Right ventricle myocardium inferior (tissue), 1 donor: ENCODE measurements at regions not wholly inside any gene's neighbourhood (a gene's known extent, or its start where the extent isn't known, plus 50 kb on each side); places are given as distances from the start of the nearest gene placed in this dataset.

Experiments used
- ATAC-seq: fragments of 200-7000 bp; cut with Tn5 transposase; one replicate; pipeline ENCODE4 v1.9.1; 2020; ENCODE audit warnings: mild to moderate bottlenecking, moderate library complexity
- DNase-seq: peaks from one replicate; pipeline ENCODE4 v3.0.0; 2021; ENCODE audit errors: missing footprints
- intact Hi-C: fragments of 100-400 bp; cut with DNase I; formaldehyde crosslinking; loops from one replicate; pipeline ENCODE4 v1.11.0; 2022
- donor health status: DM: no; HTN: yes; CAD: no; lungs with severe emphysema.

GRCh38 chr3:194852345-194852744 lies 166.7 kb downstream of the FAM43A start:
- ATAC-seq: no peak
- intact Hi-C loops: no loop called here

GRCh38 chr3:194852831-194853508 lies 167.3 kb downstream of the FAM43A start:
- intact Hi-C loops: no loop called here
- ATAC-seq: no peak
- no peak for DNase-seq

More at GRCh38 chr3:194852345-194852744, 166.7 kb downstream of the FAM43A start:
- DNase-seq: no peak

DNA sequence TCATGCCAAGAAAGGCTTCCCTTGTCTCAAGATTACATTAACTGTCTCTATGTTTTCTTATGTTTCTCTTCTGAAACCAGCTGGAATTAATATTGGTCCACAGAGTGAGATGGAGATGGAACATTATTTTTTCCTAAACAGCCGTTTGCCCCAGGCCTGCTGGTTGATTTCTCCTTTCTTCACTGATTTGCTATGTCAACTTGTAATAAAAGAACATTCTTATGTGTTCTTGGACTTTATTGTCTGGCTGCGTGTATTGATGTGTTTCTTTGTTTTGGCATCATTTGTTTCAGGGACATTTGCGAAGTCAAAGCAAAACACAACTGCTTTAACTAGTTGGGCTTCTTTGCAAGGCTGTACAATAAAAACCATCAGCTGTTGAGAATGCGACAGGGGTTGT lies 168.5 kb downstream of the FAM43A start:
- ATAC-seq (no peak), DNase-seq (no peak)
- intact Hi-C loops: no loop called here

- DNase-seq (no peak), ATAC-seq (no peak)
- intact Hi-C loops: no loop called here
These were observed 169.1 kb downstream of the FAM43A start for GRCh38 chr3:194854659-194855390.

- ATAC-seq (peak; percentile 96), DNase-seq (peak; percentile 71)
- intact Hi-C loops: no loop called here
These were observed 170.6 kb downstream of the FAM43A start for GRCh38 chr3:194856296-194856695.

GRCh38 chr3:194857469-194858113 lies 171.9 kb downstream of the FAM43A start:
- no peak for DNase-seq
- ATAC-seq: no peak
- intact Hi-C loops: no loop called here

DNA sequence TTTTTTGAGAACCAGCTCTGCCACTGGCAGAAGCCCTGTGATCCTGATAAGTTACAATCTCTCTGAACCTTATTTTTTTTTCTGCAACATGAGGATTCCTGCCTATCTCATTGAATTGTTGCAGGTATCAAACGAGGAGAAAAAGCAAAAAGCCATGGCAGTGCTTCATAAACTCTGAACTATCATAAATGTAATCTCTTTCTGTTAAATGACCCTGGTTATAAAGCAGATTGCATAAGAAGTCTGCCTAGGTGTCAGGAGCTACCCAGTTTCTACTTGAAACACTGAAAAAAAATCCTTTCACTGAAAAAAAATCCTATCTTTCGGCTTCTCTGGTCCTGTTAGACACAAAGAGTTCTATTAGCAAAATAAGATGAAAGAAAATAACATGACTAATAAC lies 172.7 kb downstream of the FAM43A start:
- ATAC-seq (no peak), DNase-seq (no peak)
- intact Hi-C loops: no loop called here

DNA sequence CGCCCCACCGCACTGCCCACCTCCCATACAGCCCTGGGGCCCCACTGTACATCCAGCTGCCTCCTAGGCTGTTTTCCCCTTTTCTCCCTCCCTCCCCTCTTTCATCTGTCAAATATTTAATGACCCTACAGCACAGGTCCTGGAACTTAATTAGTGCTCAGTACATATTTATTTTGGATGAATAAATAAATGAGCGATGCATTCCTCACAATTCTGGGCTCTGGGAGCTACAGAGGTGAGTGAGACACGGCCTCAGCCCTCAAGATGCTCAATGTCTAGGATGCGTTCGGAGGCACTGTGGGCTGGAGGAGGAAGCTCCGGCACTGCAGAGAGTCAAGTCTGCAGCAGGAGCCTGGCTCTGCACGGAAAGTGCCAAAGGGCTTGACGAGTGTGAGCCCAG lies 175.0 kb downstream of the FAM43A start:
- ATAC-seq (no peak), DNase-seq (no peak)
- intact Hi-C loops: no loop called here

DNA sequence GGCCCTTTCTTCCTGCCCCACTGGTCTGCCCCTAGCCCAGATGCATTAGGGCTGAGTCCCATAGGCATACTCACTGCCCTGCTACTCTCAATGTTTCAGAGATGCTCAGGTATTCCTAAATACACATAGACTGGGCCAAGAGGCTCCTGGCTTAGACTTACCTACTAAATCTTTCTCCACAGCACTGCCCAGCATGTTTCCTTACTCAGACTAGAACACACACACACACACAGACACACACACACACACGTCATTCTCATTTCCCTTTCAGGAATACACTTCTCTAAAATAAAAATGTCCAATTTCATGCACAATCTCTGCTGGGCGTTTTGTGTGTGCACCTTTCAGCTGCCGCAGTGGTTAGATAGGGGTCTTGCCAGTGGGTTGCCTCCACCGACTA lies 175.7 kb downstream of the FAM43A start:
- ATAC-seq: no peak
- intact Hi-C loops: no loop called here
- DNase-seq: no peak

GRCh38 chr3:194865061-194865460 lies 179.4 kb downstream of the FAM43A start:
- DNase-seq: no peak
- ATAC-seq: no peak
- intact Hi-C loops: loop anchor here (5.0 kb wide), 2 partner anchors 38 to 67 kb away; no protein-coding TSS in a partner anchor

DNA sequence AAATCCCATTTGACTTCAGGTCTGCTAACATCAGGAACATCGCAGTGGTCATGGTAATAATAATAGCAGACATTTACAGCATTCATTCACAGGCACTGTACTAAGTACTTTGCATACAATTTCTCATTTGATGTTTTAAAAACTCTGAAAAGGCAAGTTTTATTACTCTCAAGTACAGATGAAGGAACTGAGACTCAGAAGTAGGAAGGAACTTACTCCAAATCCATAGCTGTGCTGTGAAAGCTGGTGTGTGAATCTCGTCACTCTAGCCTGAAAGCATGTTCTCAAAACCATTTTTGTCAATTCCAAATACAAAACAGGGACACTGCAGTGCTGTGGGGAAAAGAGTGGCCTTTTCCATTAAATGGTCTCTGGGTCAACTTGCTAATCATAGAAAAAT lies 179.9 kb downstream of the FAM43A start:
- no peak for DNase-seq
- ATAC-seq: no peak
- intact Hi-C loops: loop anchor here (2.0 to 5.0 kb wide), 3 partner anchors 38 to 177 kb away; no protein-coding TSS in a partner anchor

- no peak for DNase-seq
- no peak for ATAC-seq
- intact Hi-C loops: loop anchor here (2.0 to 5.0 kb wide), 3 partner anchors 39 to 177 kb away; no protein-coding TSS in a partner anchor
These were observed 180.6 kb downstream of the FAM43A start for GRCh38 chr3:194866236-194866635.

DNA sequence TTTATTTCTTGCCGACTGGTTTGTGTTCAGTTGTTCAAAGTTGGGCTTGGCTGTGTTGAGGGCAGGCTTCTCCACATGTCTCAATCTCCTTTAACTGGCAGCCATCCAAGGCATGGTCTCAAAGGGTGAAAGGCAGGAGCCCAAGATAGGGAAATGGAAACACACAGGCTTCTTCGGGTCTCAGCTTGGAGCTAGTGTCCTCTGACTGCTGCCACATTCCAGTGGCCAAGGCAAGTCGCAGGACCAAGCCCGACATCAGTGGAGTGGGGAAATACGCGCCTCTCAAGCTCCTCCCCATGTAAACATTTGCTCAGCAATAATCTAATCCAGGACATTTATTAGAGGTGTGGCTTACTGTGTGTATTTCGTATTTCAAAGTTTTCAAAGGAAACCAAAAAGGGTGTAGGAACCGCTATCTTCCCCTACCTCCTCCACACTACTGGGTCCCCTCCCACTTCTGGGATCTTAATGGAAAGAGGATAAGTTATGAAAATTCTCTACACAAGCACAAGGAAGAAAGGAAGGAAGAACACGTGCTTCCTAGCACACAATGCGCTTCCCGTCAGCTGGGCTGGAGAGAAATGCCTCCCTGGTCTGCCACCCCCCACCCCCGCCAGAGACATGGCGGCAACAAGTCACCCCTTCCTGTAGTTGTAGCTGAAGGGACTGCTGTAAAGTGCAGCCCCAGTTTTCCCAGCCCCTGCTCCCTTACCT lies 181.7 kb downstream of the FAM43A start:
- DNase-seq: no peak
- intact Hi-C loops: loop anchor here (2.0 to 5.0 kb wide), 3 partner anchors 40 to 179 kb away; no protein-coding TSS in a partner anchor
- ATAC-seq: no peak

GRCh38 chr3:194868831-194869230 lies 183.1 kb downstream of the FAM43A start:
- DNase-seq (no peak), ATAC-seq (no peak)
- intact Hi-C loops: loop anchor here (5.0 kb wide), 2 partner anchors 42 to 63 kb away; no protein-coding TSS in a partner anchor

GRCh38 chr3:194869482-194870169 lies 183.9 kb downstream of the FAM43A start:
- intact Hi-C loops: loop anchor here (5.0 kb wide), 3 partner anchors 42 to 87 kb away; no protein-coding TSS in a partner anchor
- DNase-seq (no peak), ATAC-seq (no peak)

DNA sequence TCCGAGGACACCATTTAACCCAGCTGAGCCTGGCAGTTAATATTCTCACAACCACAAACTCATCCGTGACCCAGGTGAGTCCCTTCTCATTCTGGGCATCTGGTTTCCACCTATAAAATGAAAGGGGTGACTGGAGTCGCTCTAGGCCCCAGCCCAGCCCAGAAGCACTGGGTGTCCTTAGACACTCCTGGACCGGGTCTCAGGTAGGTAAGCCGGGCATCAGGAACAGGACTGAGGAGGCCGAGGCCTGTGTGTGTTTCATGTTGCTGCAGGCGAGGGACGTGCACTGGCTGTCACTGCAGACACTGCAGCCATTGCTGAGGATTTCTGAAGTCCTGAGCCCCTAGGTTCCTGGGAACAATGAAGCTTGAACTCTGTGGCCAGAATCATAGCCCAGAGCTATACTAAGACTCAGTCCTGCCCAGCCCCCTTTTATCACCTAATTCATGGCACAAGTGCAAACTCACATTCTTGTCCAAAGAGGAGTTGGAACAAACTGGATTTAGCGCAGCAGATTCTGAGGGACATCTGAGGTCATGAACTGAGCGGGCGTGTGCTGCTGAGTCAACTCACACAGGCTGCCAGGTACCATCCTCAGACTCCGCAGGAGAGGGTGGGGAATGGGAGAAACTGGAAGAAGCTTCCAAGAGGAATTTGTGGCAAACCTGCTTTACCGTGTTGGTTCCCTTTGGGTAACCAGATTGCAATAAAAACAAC lies 184.9 kb downstream of the FAM43A start:
- intact Hi-C loops: loop anchor here (5.0 kb wide), 1 partner anchor 88 kb away; no protein-coding TSS in a partner anchor
- no peak for DNase-seq
- peak; percentile 81 for ATAC-seq

- peak; percentile 81 for DNase-seq
- intact Hi-C loops: loop anchor here (5.0 kb wide), 1 partner anchor 89 kb away; no protein-coding TSS in a partner anchor
- peak; percentile 72 for ATAC-seq
These were observed 185.6 kb downstream of the FAM43A start for GRCh38 chr3:194871143-194871863.
